MM.1S (cell line): ENCODE measurements at regions not wholly inside any gene's neighbourhood (a gene's known extent, or its start where the extent isn't known, plus 50 kb on each side); places are given as distances from the start of the nearest gene placed in this dataset.

Experiments used
- DNase-seq: peaks from one replicate; pipeline ENCODE4 v3.0.0-alpha.2; 2015
- H2AFZ ChIP-seq: fragments of 300-600 bp; sonication (generic); 2 replicates; pipeline ENCODE4 v1.6.0; 2016; ENCODE audit warnings: antibody characterized with exemption, low read length
- H3F3A ChIP-seq: fragments of 300-600 bp; sonication (generic); 2 replicates; pipeline ENCODE4 v1.6.1; 2016; ENCODE audit warnings: mild to moderate bottlenecking, antibody characterized with exemption, low read length, moderate library complexity, mixed read lengths; ENCODE audit not compliant: insufficient read depth
- H3K27ac ChIP-seq: fragments of 300-600 bp; sonication (generic); 2 replicates; pipeline ENCODE4 v1.5.1; 2016; ENCODE audit warnings: mild to moderate bottlenecking, low read length
- H3K27me3 ChIP-seq: fragments of 300-600 bp; sonication (generic); replicated peaks from 2 replicates; pipeline ENCODE4 v1.6.0; 2016; ENCODE audit warnings: low read length; ENCODE audit not compliant: insufficient read depth
- H3K36me3 ChIP-seq: fragments of 300-600 bp; sonication (generic); replicated peaks from 2 replicates; pipeline ENCODE4 v1.6.1; 2016; ENCODE audit warnings: mild to moderate bottlenecking, low read length, mixed read lengths; ENCODE audit not compliant: insufficient read depth
- H3K4me1 ChIP-seq: fragments of 300-600 bp; sonication (generic); 2 replicates; pipeline ENCODE4 v1.6.1; 2016; ENCODE audit warnings: low read length, mixed read lengths
- H3K4me2 ChIP-seq: fragments of 300-600 bp; sonication (generic); 2 replicates; pipeline ENCODE4 v1.6.0; 2016; ENCODE audit warnings: low read depth, low read length
- H3K4me3 ChIP-seq: fragments of 300-600 bp; sonication (generic); 2 replicates; pipeline ENCODE4 v1.5.1; 2016; ENCODE audit warnings: low read length, mixed read lengths
- H3K79me2 ChIP-seq: fragments of 300-600 bp; sonication (generic); 2 replicates; pipeline ENCODE4 v1.6.1; 2016; ENCODE audit warnings: mixed run types, low read length, mixed read lengths
- H3K9ac ChIP-seq: fragments of 300-600 bp; sonication (generic); 2 replicates; pipeline ENCODE4 v1.6.1; 2016; ENCODE audit warnings: low read length, mixed read lengths
- H3K9me2 ChIP-seq: fragments of 300-600 bp; sonication (generic); replicated peaks from 2 replicates; pipeline ENCODE4 v1.6.1; 2016; ENCODE audit warnings: mild to moderate bottlenecking, low read length, mixed read lengths; ENCODE audit not compliant: insufficient read depth
- H3K9me3 ChIP-seq: fragments of 300-600 bp; sonication (generic); replicated peaks from 2 replicates; pipeline ENCODE4 v1.6.1; 2016; ENCODE audit warnings: mild to moderate bottlenecking, low read length, mixed read lengths; ENCODE audit not compliant: insufficient read depth
- H4K20me1 ChIP-seq: fragments of 300-600 bp; sonication (generic); 2 replicates; pipeline ENCODE4 v1.6.1; 2016; ENCODE audit warnings: mild to moderate bottlenecking, low read length, moderate library complexity, mixed read lengths; ENCODE audit not compliant: insufficient read depth
- EZH2 ChIP-seq: fragments of 300-600 bp; sonication (generic); optimal IDR thresholded peaks from 2 replicates; pipeline ENCODE3; 2017; ENCODE audit warnings: low read depth, mild to moderate bottlenecking, antibody characterized with exemption, low read length, mixed read lengths
- EZH2phosphoT487 ChIP-seq: fragments of 300-600 bp; sonication (generic); IDR thresholded peaks from 2 replicates; pipeline ENCODE4 v1.6.1; 2018; ENCODE audit warnings: antibody characterized with exemption, low read length
- TF ChIP-seq, protein P1 (sequence below): fragments of 300-600 bp; sonication (generic); IDR thresholded peaks from 2 replicates; pipeline ENCODE4 v1.5.1; 2016; ENCODE audit warnings: antibody characterized with exemption, low read length, mixed read lengths

DNA sequence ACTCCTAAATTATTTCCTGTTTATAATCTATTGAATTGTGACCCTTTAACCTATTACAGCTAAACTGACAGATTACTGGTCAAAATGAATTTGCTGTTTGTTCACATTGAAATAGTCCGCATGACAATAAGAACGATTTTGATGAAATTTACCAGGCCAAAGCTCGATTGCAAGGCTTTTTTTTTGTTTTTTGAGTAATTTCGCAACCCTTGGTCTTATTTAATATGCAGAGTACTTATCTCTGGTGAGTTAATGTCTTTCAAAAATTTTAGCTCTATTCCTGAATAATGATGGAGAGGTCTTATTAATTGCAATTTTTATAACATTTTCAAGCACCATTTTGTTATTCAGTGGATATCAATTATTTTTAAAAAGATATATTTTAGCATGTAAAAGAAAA is 362.4 kb downstream of the OTOL1 start:
- no peak overlapping the region for H3K9ac ChIP-seq

DNA sequence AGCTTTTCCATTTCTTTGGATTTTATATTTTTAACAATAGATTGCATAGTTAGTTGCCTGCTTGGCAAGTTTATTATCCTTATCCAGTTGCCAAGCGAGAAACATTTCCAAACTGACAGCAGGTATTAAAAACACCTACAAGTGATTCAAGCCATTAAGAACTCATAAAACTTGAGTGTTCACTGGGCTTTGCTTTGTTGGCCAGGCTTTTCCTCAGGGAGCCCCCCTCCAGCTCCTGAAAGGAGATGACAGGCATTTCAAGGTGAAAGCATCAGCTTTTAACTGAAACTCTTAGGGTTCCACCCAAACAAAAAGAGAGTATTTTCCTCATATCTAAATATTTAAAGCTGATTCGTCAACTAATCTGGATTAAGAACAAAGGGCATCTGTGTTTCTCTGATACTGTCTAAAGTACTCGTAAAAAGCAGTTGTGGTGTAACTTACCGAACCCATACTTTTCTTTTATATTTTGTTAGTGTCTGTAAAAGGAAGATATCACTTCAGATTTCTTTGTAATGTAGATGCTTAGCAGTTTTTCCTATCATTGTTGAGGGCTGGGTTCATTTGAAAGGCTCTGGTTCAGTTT is 363.4 kb downstream of the OTOL1 start:
- no peaks in the 10 kb centered on the region for H3K27me3 ChIP-seq
- no peak overlapping the region for H3K9ac ChIP-seq
- H3K4me2 ChIP-seq: no peak overlapping the region
- no peaks in the 10 kb centered on the region for H3K79me2 ChIP-seq
- no peaks in the 10 kb centered on the region for H3K9me3 ChIP-seq
- TF ChIP-seq, protein P1, sequence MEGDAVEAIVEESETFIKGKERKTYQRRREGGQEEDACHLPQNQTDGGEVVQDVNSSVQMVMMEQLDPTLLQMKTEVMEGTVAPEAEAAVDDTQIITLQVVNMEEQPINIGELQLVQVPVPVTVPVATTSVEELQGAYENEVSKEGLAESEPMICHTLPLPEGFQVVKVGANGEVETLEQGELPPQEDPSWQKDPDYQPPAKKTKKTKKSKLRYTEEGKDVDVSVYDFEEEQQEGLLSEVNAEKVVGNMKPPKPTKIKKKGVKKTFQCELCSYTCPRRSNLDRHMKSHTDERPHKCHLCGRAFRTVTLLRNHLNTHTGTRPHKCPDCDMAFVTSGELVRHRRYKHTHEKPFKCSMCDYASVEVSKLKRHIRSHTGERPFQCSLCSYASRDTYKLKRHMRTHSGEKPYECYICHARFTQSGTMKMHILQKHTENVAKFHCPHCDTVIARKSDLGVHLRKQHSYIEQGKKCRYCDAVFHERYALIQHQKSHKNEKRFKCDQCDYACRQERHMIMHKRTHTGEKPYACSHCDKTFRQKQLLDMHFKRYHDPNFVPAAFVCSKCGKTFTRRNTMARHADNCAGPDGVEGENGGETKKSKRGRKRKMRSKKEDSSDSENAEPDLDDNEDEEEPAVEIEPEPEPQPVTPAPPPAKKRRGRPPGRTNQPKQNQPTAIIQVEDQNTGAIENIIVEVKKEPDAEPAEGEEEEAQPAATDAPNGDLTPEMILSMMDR: no peak
- TF ChIP-seq EZH2 (no peak), EZH2phosphoT487 (no peak)
- no peak for DNase-seq
- H2AFZ ChIP-seq: peak overlapping the region; percentile 8; the same call in 1 of the 2 replicates
- no peak overlapping the region for H3K4me3 ChIP-seq
- H3K4me1 ChIP-seq: peaks cover 34% of the 10 kb centered on the region
- H3K9me2 ChIP-seq: no peaks in the 10 kb centered on the region
- H3K36me3 ChIP-seq: no peaks in the 10 kb centered on the region
- peaks cover 13% of the 10 kb centered on the region for H3F3A ChIP-seq
- no peaks in the 10 kb centered on the region for H4K20me1 ChIP-seq
- no peak overlapping the region for H3K27ac ChIP-seq

More for the DNA sequence above, 362.4 kb downstream of the OTOL1 start:
- Histone ChIP-seq H3K9me3 (no peaks in the 10 kb centered on the region), H3K4me2 (no peak overlapping the region), H3K27ac (no peak overlapping the region), H2AFZ (no peak overlapping the region), H3K79me2 (no peaks in the 10 kb centered on the region), H3K9me2 (no peaks in the 10 kb centered on the region), H3K4me3 (no peak overlapping the region), H3K27me3 (no peaks in the 10 kb centered on the region), H4K20me1 (no peaks in the 10 kb centered on the region), H3K36me3 (no peaks in the 10 kb centered on the region), H3F3A (peaks cover 9% of the 10 kb centered on the region), H3K4me1 (peaks cover 25% of the 10 kb centered on the region)
- DNase-seq: no peak
- TF ChIP-seq, protein P1: no peak
- TF ChIP-seq EZH2 (no peak), EZH2phosphoT487 (no peak)

DNA sequence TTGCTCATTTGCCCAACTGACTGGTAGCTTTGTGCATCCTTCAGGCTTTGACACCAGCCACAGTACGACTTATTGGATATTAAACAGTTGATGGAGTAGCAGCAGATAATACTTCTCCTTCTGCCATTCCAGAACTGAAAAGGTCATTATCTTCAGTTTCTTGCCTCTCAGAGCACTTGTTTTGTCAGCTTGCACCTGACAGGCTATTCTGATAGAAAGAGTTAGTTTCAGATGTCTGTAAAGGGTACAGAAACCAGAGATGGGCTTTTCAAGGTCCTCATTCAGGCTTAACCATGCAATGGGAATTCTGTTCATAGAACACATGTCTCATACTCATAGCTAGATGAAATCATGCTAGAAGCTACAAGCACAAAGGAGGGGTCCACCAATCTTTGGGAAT is 367.2 kb downstream of the OTOL1 start:
- H2AFZ ChIP-seq: peak overlapping the region; percentile 13; the same call in 1 of the 2 replicates
- H3K27ac ChIP-seq: peak overlapping the region; percentile 50; the same call in 1 of the 2 replicates
- no peaks in the 10 kb centered on the region for H3K79me2 ChIP-seq
- no peak overlapping the region for H3K9ac ChIP-seq
- DNase-seq: peak; percentile 82
- H3K4me2 ChIP-seq: peak overlapping the region; percentile 51
- no peaks in the 10 kb centered on the region for H3K36me3 ChIP-seq
- no peaks in the 10 kb centered on the region for H3K27me3 ChIP-seq
- peaks cover 26% of the 10 kb centered on the region for H3K4me1 ChIP-seq
- H3F3A ChIP-seq: peaks cover 13% of the 10 kb centered on the region
- no peaks in the 10 kb centered on the region for H4K20me1 ChIP-seq
- no peaks in the 10 kb centered on the region for H3K9me3 ChIP-seq
- no peaks in the 10 kb centered on the region for H3K9me2 ChIP-seq
- TF ChIP-seq EZH2: no peak
- no peak for TF ChIP-seq EZH2phosphoT487
- TF ChIP-seq, protein P1: no peak
- peak overlapping the region; percentile 7; the same call in 1 of the 2 replicates for H3K4me3 ChIP-seq
